Mesendoderm (in vitro differentiated cells): ENCODE measurements at regions not wholly inside any gene's neighbourhood (a gene's known extent, or its start where the extent isn't known, plus 50 kb on each side); places are given as distances from the start of the nearest gene placed in this dataset.

Source experiments
- DNase-seq: peaks from one replicate; pipeline ENCODE4 v3.0.0; 2013
- H2AK5ac ChIP-seq: 2 replicates; pipeline ENCODE4 v1.6.1; 2013; ENCODE audit warnings: low read length, inconsistent platforms
- H2BK120ac ChIP-seq: 2 replicates; pipeline ENCODE4 v1.6.1; 2013; ENCODE audit warnings: low read depth, mild to moderate bottlenecking, low read length, moderate library complexity, mixed read lengths
- H2BK15ac ChIP-seq: replicated peaks from 2 replicates; pipeline ENCODE4 v1.6.1; 2013; ENCODE audit warnings: low read depth, mild to moderate bottlenecking, moderate library complexity
- H2BK5ac ChIP-seq: 2 replicates; pipeline ENCODE4 v1.6.1; 2013; ENCODE audit warnings: low read length, inconsistent platforms
- H3K18ac ChIP-seq: 2 replicates; pipeline ENCODE4 v1.6.1; 2013; ENCODE audit warnings: mild to moderate bottlenecking, low read length, mixed read lengths
- H3K23ac ChIP-seq: one replicate; pipeline ENCODE4 v1.6.1; 2013; ENCODE audit warnings: low read length
- H3K27ac ChIP-seq: 2 replicates; pipeline ENCODE4 v1.5.1; 2013; ENCODE audit warnings: low read depth, mild to moderate bottlenecking, inconsistent platforms, low read length, moderate library complexity
- H3K27me3 ChIP-seq: 2 replicates; pipeline ENCODE4 v1.6.1; 2013; ENCODE audit warnings: low read length, control low read depth, mild to moderate bottlenecking, inconsistent platforms; ENCODE audit not compliant: insufficient read depth, poor library complexity
- H3K36me3 ChIP-seq: 2 replicates; pipeline ENCODE4 v1.6.1; 2013; ENCODE audit warnings: low read length, inconsistent platforms; ENCODE audit not compliant: control insufficient read depth, insufficient read depth
- H3K4ac ChIP-seq: one replicate; pipeline ENCODE4 v1.6.1; 2013; ENCODE audit warnings: low read depth, mild to moderate bottlenecking, low read length, moderate library complexity
- H3K4me1 ChIP-seq: 2 replicates; pipeline ENCODE4 v1.6.1; 2013; ENCODE audit warnings: low read depth, low read length, inconsistent platforms; ENCODE audit not compliant: control insufficient read depth
- H3K4me2 ChIP-seq: 2 replicates; pipeline ENCODE4 v1.6.1; 2013; ENCODE audit warnings: low read length
- H3K4me3 ChIP-seq: 2 replicates; pipeline ENCODE4 v1.5.1; 2013; ENCODE audit warnings: mild to moderate bottlenecking, low read length
- H3K56ac ChIP-seq: one replicate; pipeline ENCODE4 v1.6.1; 2013; ENCODE audit warnings: low read length
- H3K79me1 ChIP-seq: 2 replicates; pipeline ENCODE4 v1.6.1; 2013; ENCODE audit warnings: low read length, inconsistent platforms
- H3K79me2 ChIP-seq: 2 replicates; pipeline ENCODE4 v1.6.1; 2013; ENCODE audit warnings: mild to moderate bottlenecking, low read length; ENCODE audit not compliant: control insufficient read depth, insufficient read depth
- H3K9ac ChIP-seq: 2 replicates; pipeline ENCODE4 v1.6.1; 2013; ENCODE audit warnings: low read length, inconsistent platforms
- H4K5ac ChIP-seq: one replicate; pipeline ENCODE4 v1.6.1; 2013; ENCODE audit warnings: low read length
- H4K8ac ChIP-seq: one replicate; pipeline ENCODE4 v1.6.1; 2013; ENCODE audit warnings: low read depth, mild to moderate bottlenecking, control low read depth, low read length, moderate library complexity
- WGBS: extraction: QIAGEN DNeasy Blood & Tissue Kit; methylation state at CpG from one replicate; pipeline ENCODE4 v1.1.7; 2013; ENCODE audit warnings: low lambda C conversion rate, missing lambda C conversion rate; ENCODE audit not compliant: insufficient coverage; ENCODE audit errors: extremely low coverage; 5-methylcytosine and 5-hydroxymethylcytosine counted together

DNA sequence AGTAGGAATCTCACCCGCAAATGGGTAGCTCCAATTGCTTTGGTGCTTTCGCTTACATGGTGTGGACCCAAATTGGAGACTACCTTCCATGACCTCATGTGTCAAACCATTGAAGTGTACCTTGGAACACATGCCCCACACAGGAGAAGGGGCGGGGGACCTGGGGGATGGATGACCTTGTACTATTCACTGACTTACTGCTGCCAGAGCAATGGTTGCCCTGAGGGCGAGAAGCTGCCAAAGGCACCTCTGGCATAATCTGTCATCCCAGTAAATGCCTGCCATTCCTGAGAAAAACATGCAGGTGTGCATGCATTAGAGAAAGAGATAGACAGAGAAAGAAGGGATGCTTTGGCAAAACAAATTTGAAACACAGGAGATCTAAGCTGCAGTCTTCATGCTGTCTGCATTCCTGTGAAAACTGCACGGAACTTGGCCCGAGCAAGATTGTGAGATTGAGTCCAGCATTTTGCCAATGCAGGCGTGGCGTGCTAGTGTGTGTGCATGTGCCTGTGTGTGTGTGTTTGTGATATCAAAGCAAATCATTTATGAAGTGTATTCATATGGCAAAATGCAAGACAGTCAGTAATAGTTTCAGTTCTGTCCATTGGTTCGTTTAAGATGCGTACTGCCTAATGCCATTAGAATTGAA, 219.5 kb upstream of the MDFIC2 start:
- Histone ChIP-seq H4K8ac (no peak overlapping the region), H3K23ac (no peak overlapping the region), H3K27ac (no peak overlapping the region), H3K56ac (no peak overlapping the region), H2BK15ac (no peak overlapping the region), H3K9ac (no peak overlapping the region), H3K4me2 (no peak overlapping the region), H3K36me3 (no peaks in the 10 kb centered on the region), H3K18ac (no peak overlapping the region), H3K79me1 (no peaks in the 10 kb centered on the region), H3K4ac (no peak overlapping the region), H3K79me2 (no peaks in the 10 kb centered on the region), H2AK5ac (no peak overlapping the region), H2BK120ac (no peak overlapping the region), H4K5ac (no peak overlapping the region), H3K4me1 (peaks cover 3% of the 10 kb centered on the region), H2BK5ac (no peak overlapping the region), H3K27me3 (no peaks in the 10 kb centered on the region), H3K4me3 (no peak overlapping the region)
- no CpG with 5 or more reads among the region's 10 CpGs for WGBS
- peak; percentile 31 for DNase-seq

DNA sequence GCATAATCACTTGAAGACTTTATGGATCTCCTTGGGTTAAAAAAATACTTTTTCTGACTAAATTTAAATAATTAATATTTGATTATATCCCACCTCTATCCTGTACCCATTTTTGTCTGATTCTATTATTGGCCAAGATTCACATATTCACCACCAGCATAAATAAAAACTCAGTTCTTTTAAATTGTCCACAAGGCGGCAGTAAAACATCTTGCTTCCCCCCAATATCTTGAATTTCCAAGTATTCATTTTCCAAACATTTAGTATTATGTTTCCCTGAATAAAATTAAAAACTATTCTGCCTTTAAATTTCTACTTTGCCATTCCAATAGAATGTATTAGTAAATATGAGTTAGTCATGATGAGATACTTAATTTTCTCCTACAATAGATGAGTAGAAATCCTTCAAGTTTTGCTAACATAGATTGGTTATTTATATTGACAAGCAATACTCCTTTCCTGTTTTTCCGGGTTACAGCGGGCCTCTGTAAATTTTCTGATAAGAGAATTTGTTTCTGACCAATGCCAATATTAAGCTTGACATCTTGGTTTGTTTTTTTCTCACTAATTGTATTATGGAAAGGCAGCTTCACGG, 218.7 kb upstream of the MDFIC2 start:
- peak; percentile 19 for DNase-seq
- Histone ChIP-seq H3K79me1 (no peaks in the 10 kb centered on the region), H2AK5ac (no peak overlapping the region), H3K36me3 (no peaks in the 10 kb centered on the region), H2BK5ac (no peak overlapping the region), H3K4me3 (no peak overlapping the region), H3K4me2 (no peak overlapping the region), H3K79me2 (no peaks in the 10 kb centered on the region), H3K27ac (no peak overlapping the region), H4K5ac (no peak overlapping the region), H3K23ac (no peak overlapping the region), H3K4me1 (peaks cover 3% of the 10 kb centered on the region), H4K8ac (no peak overlapping the region), H3K4ac (no peak overlapping the region), H3K18ac (no peak overlapping the region), H3K27me3 (no peaks in the 10 kb centered on the region), H2BK120ac (no peak overlapping the region), H3K56ac (no peak overlapping the region), H3K9ac (no peak overlapping the region), H2BK15ac (no peak overlapping the region)
- WGBS: no CpG with 5 or more reads among the region's 4 CpGs

DNA sequence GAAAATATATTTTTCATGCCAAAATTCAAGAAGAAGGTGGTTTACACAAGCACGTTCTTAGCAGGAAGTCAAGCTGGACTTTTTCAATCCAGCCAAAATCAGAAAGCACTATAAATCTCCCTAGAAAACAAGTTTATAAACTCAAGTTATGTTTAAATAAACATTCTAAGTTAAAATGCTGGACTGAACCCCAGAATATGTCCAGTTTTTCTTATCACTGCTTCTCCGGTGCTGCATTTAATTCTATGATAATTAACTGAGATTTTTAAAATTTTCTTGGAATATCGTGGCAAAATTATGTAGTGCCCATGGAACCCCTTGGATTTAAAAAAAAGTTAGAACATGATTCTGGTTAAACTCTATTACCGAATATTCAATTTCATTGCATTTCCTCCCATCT, 218.2 kb upstream of the MDFIC2 start:
- H3K79me2 ChIP-seq: no peaks in the 10 kb centered on the region
- no peak overlapping the region for H3K4me3 ChIP-seq
- H3K4ac ChIP-seq: no peak overlapping the region
- no peak overlapping the region for H3K18ac ChIP-seq
- no peak overlapping the region for H2BK5ac ChIP-seq
- no peak overlapping the region for H3K27ac ChIP-seq
- H3K9ac ChIP-seq: no peak overlapping the region
- H2BK15ac ChIP-seq: no peak overlapping the region
- H3K4me1 ChIP-seq: peaks cover 3% of the 10 kb centered on the region
- H4K8ac ChIP-seq: no peak overlapping the region
- no peaks in the 10 kb centered on the region for H3K27me3 ChIP-seq
- H3K4me2 ChIP-seq: no peak overlapping the region
- H3K56ac ChIP-seq: no peak overlapping the region
- no peak overlapping the region for H4K5ac ChIP-seq
- no peak overlapping the region for H3K23ac ChIP-seq
- no peak overlapping the region for H2BK120ac ChIP-seq
- H3K79me1 ChIP-seq: no peaks in the 10 kb centered on the region
- no CpG with 5 or more reads among the region's 4 CpGs for WGBS
- H3K36me3 ChIP-seq: no peaks in the 10 kb centered on the region
- DNase-seq: no peak
- no peak overlapping the region for H2AK5ac ChIP-seq

DNA sequence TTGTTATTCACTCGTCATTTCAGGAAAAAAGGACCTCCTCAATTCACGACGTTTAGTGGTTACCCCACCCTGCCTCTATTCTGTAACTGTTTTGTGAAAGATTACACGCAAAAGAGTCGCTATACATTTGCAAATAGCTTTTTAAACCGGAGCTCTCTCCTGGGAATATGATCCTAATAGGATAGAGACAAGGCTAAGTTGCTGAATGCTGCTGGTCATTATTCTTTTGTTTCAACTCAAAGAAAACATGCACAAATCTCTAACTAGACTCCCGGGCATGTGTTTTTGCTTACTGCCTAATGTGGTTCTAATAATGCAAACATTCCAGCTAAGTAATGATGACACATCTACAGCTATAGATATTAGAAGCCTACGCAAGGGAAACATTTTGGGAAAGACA, 214.6 kb upstream of the MDFIC2 start:
- Histone ChIP-seq H3K18ac (no peak overlapping the region), H3K9ac (no peak overlapping the region), H3K27ac (no peak overlapping the region), H3K56ac (no peak overlapping the region), H3K36me3 (no peaks in the 10 kb centered on the region), H4K5ac (no peak overlapping the region), H2BK15ac (no peak overlapping the region), H4K8ac (no peak overlapping the region), H3K4me2 (no peak overlapping the region), H3K23ac (no peak overlapping the region), H3K4me1 (peaks cover 3% of the 10 kb centered on the region), H2AK5ac (no peak overlapping the region), H3K79me1 (no peaks in the 10 kb centered on the region), H2BK5ac (no peak overlapping the region), H2BK120ac (no peak overlapping the region), H3K4me3 (no peak overlapping the region), H3K79me2 (no peaks in the 10 kb centered on the region), H3K27me3 (no peaks in the 10 kb centered on the region), H3K4ac (no peak overlapping the region)
- DNase-seq: no peak
- no CpG with 5 or more reads among the region's 8 CpGs for WGBS

DNA sequence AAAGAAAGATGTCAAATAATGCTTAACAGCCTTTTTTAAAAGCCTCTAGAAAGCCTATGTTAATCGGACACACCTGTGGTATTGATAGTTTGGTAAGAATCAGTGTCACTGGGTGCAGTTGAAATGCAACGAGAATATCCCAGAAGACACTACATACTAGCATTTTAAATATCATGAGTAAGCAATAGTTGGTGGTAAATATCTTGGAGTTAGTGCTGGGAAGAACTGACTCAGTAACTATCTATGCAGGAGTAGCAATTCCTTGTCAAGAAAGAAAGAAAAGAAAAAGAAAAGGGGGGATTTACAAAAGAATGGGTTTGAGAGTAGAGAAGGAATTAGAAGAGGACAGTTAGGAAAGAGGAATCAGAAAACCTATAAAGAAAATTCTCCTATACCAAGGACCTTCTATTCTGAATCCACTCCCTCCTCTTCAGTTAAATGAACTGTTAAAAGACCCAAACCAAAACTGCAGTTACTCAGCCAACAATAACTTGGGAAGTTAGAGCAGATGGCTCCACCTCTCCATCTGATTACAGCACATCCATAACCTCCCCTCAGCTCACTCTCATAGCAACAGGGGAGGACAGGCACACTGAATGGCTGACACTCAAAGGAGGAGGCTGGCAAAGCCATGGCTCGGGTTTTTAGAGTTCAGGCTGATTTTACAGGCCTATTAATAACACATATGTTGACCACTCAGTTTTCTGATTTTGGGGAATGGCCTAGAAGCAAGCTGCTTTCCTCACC, 207.6 kb upstream of the MDFIC2 start:
- Histone ChIP-seq H3K56ac (no peak overlapping the region), H3K4me3 (no peak overlapping the region), H3K18ac (no peak overlapping the region), H3K79me1 (no peaks in the 10 kb centered on the region), H3K4me2 (no peak overlapping the region), H3K9ac (no peak overlapping the region), H3K27me3 (no peaks in the 10 kb centered on the region), H3K23ac (no peak overlapping the region), H2BK5ac (no peak overlapping the region), H3K79me2 (no peaks in the 10 kb centered on the region), H2AK5ac (no peak overlapping the region), H4K5ac (no peak overlapping the region), H2BK120ac (no peak overlapping the region), H2BK15ac (no peak overlapping the region), H3K27ac (no peak overlapping the region), H4K8ac (no peak overlapping the region), H3K36me3 (no peaks in the 10 kb centered on the region), H3K4ac (no peak overlapping the region), H3K4me1 (no peaks in the 10 kb centered on the region)
- DNase-seq: peak; percentile 3
- no CpG with 5 or more reads among the region's 3 CpGs for WGBS
